ENCODE measurements at regions not wholly inside any gene's neighbourhood (a gene's known extent, or its start where the extent isn't known, plus 50 kb on each side); places are given as distances from the start of the nearest gene placed in this dataset.

DNA sequence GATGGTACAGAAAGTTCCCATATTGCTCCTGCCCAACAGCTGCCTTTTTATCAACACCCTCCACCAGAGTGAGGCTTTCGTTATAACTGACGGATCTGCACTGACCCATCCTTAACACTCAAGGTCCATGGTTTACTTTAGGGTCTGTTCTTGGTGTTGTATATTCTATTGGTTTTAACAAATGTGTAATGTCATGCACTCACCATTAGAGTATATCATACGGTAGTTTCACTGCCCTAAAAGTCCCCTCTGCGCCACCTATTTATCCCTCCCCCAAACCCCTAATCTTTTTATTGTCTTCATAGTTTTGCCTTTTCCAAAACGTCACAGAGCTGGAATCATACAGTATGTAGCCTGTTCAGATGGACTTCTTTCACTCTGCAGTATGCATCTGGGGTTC is 102.8 kb upstream of the TNS3 start:
- no peaks in the 10 kb centered on the region for H3K27me3 ChIP-seq (ENCODE audit: insufficient read depth, low read length)
- no peak overlapping the region for H3K27ac ChIP-seq (ENCODE audit: low read depth, low read length, poor library complexity, severe bottlenecking)
- TF ChIP-seq EZH2 (IDR thresholded peaks at IDR 0.05; ENCODE audit: borderline replicate concordance, low read length): no peak
- TF ChIP-seq, protein P1, sequence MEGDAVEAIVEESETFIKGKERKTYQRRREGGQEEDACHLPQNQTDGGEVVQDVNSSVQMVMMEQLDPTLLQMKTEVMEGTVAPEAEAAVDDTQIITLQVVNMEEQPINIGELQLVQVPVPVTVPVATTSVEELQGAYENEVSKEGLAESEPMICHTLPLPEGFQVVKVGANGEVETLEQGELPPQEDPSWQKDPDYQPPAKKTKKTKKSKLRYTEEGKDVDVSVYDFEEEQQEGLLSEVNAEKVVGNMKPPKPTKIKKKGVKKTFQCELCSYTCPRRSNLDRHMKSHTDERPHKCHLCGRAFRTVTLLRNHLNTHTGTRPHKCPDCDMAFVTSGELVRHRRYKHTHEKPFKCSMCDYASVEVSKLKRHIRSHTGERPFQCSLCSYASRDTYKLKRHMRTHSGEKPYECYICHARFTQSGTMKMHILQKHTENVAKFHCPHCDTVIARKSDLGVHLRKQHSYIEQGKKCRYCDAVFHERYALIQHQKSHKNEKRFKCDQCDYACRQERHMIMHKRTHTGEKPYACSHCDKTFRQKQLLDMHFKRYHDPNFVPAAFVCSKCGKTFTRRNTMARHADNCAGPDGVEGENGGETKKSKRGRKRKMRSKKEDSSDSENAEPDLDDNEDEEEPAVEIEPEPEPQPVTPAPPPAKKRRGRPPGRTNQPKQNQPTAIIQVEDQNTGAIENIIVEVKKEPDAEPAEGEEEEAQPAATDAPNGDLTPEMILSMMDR (IDR thresholded peaks at IDR 0.05; ENCODE audit: low read length): peak; percentile 45; the same call in 1 of the 2 replicates
- no peaks in the 10 kb centered on the region for H3K9me3 ChIP-seq (ENCODE audit: low read length)
- H3K4me2 ChIP-seq (ENCODE audit: low read length): peak overlapping the region; percentile 3; the same call in 1 of the 2 replicates
- H4K20me1 ChIP-seq (ENCODE audit: insufficient read depth, low read length): no peaks in the 10 kb centered on the region
- H3K9me2 ChIP-seq (ENCODE audit: low read depth, low read length): no peaks in the 10 kb centered on the region
- H3K4me3 ChIP-seq (ENCODE audit: low read depth, low read length, poor library complexity, severe bottlenecking): no peak overlapping the region
- no peaks in the 10 kb centered on the region for H3K79me2 ChIP-seq (ENCODE audit: insufficient read depth, low read length)
- H3K36me3 ChIP-seq (ENCODE audit: insufficient read depth, low read length): no peaks in the 10 kb centered on the region
- H2AFZ ChIP-seq (ENCODE audit: low read length): no peak overlapping the region
- H3K4me1 ChIP-seq (ENCODE audit: insufficient read depth, low read length, severe bottlenecking): peaks cover 44% of the 10 kb centered on the region
- H3K9ac ChIP-seq (ENCODE audit: low read length): no peak overlapping the region
- no peaks in the 10 kb centered on the region for H3F3A ChIP-seq (ENCODE audit: insufficient read depth, low read length)

DNA sequence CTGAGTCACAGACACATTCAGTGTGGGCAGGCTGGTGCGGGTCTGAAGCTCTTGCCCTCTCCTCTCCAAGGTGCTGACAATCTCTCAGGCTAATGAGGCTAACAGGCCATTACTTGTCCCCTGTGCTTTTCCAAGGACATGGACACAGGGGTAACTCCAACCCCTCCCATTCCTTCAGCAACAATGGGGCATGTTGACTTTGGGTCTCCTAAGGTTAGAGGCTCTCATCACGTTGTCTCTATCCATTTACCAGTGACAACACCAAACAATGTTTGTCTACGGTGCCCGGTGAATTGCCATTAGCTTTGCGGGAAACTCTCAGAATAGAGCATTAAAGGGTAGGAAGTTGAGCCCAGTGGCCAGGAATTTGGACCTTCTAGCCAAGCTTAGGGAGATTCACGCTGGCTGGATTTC is 101.6 kb upstream of the TNS3 start:
- Histone ChIP-seq H3K79me2 (ENCODE audit: insufficient read depth, low read length) (no peaks in the 10 kb centered on the region), H3K27ac (ENCODE audit: low read depth, low read length, poor library complexity, severe bottlenecking) (no peak overlapping the region), H3K27me3 (ENCODE audit: insufficient read depth, low read length) (no peaks in the 10 kb centered on the region), H3K9me2 (ENCODE audit: low read depth, low read length) (no peaks in the 10 kb centered on the region), H4K20me1 (ENCODE audit: insufficient read depth, low read length) (no peaks in the 10 kb centered on the region), H3K4me1 (ENCODE audit: insufficient read depth, low read length, severe bottlenecking) (peaks cover 56% of the 10 kb centered on the region), H3K4me3 (ENCODE audit: low read depth, low read length, poor library complexity, severe bottlenecking) (no peak overlapping the region), H2AFZ (ENCODE audit: low read length) (no peak overlapping the region), H3K9ac (ENCODE audit: low read length) (no peak overlapping the region), H3K4me2 (ENCODE audit: low read length) (no peak overlapping the region), H3F3A (ENCODE audit: insufficient read depth, low read length) (no peaks in the 10 kb centered on the region), H3K9me3 (ENCODE audit: low read length) (no peaks in the 10 kb centered on the region), H3K36me3 (ENCODE audit: insufficient read depth, low read length) (no peaks in the 10 kb centered on the region)
- TF ChIP-seq EZH2 (IDR thresholded peaks at IDR 0.05; ENCODE audit: borderline replicate concordance, low read length): no peak
- TF ChIP-seq, protein P1 (IDR thresholded peaks at IDR 0.05; ENCODE audit: low read length): no peak

DNA sequence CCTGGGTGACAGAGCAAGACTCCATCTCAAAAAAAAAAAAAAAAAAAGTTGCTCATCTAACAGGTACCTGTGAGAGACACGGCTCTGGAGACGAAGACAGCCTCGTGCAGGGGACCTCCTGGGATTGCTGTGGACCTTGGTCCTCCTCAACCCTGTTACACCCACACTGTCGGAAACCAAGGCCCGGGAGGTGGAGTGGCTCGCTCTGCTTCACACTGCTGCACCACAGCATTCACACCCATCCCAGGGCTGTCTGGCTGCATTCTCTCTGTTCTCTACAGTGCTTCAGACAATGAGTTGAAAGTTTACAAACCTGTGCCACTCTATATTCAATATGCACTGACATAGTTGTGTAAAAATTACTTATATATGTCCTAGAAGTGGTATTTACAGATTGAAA is 101.0 kb upstream of the TNS3 start:
- Histone ChIP-seq H3K9me3 (ENCODE audit: low read length) (no peaks in the 10 kb centered on the region), H4K20me1 (ENCODE audit: insufficient read depth, low read length) (no peaks in the 10 kb centered on the region), H3K79me2 (ENCODE audit: insufficient read depth, low read length) (no peaks in the 10 kb centered on the region), H2AFZ (ENCODE audit: low read length) (no peak overlapping the region), H3K27ac (ENCODE audit: low read depth, low read length, poor library complexity, severe bottlenecking) (no peak overlapping the region), H3F3A (ENCODE audit: insufficient read depth, low read length) (no peaks in the 10 kb centered on the region), H3K9me2 (ENCODE audit: low read depth, low read length) (no peaks in the 10 kb centered on the region), H3K4me3 (ENCODE audit: low read depth, low read length, poor library complexity, severe bottlenecking) (no peak overlapping the region), H3K4me1 (ENCODE audit: insufficient read depth, low read length, severe bottlenecking) (peaks cover 58% of the 10 kb centered on the region), H3K4me2 (ENCODE audit: low read length) (no peak overlapping the region), H3K9ac (ENCODE audit: low read length) (no peak overlapping the region), H3K27me3 (ENCODE audit: insufficient read depth, low read length) (no peaks in the 10 kb centered on the region), H3K36me3 (ENCODE audit: insufficient read depth, low read length) (no peaks in the 10 kb centered on the region)
- TF ChIP-seq, protein P1 (IDR thresholded peaks at IDR 0.05; ENCODE audit: low read length): no peak
- TF ChIP-seq EZH2 (IDR thresholded peaks at IDR 0.05; ENCODE audit: borderline replicate concordance, low read length): no peak

Data from OCI-LY1 (cell line).